ENCODE measurements at regions not wholly inside any gene's neighbourhood (a gene's known extent, or its start where the extent isn't known, plus 50 kb on each side); places are given as distances from the start of the nearest gene placed in this dataset.

- Histone ChIP-seq H3K27me3 (no peaks in the 10 kb centered on the region), H3K27ac (no peak overlapping the region), H3K9me3 (no peaks in the 10 kb centered on the region), H3K36me3 (no peaks in the 10 kb centered on the region), H3K4me1 (no peaks in the 10 kb centered on the region), H3K4me3 (no peak overlapping the region)
- intact Hi-C loops (cut with DNase I; ENCODE audit: low total_unique reads): no loop called here
- TF ChIP-seq POLR2AphosphoS5 (IDR thresholded peaks at IDR 0.05): no peak
- no peak for TF ChIP-seq POLR2A (IDR thresholded peaks at IDR 0.05)
- TF ChIP-seq CTCF (IDR thresholded peaks at IDR 0.05): no peak
- no peak for DNase-seq (ENCODE audit: low spot score in 2 of 2)
Observed at GRCh38 chr3:153268564-153269279, 106.7 kb downstream of the RAP2B start.

- Histone ChIP-seq H3K27me3 (no peaks in the 10 kb centered on the region), H3K9me3 (no peaks in the 10 kb centered on the region), H3K4me1 (no peaks in the 10 kb centered on the region), H3K27ac (no peak overlapping the region), H3K4me3 (no peak overlapping the region), H3K36me3 (no peaks in the 10 kb centered on the region)
- intact Hi-C loops (cut with DNase I; ENCODE audit: low total_unique reads): no loop called here
- TF ChIP-seq CTCF (IDR thresholded peaks at IDR 0.05) (no peak), POLR2A (IDR thresholded peaks at IDR 0.05) (no peak), POLR2AphosphoS5 (IDR thresholded peaks at IDR 0.05) (no peak)
- no peak for DNase-seq (ENCODE audit: low spot score in 2 of 2)
Observed at GRCh38 chr3:153269730-153270129, 107.7 kb downstream of the RAP2B start.

DNA sequence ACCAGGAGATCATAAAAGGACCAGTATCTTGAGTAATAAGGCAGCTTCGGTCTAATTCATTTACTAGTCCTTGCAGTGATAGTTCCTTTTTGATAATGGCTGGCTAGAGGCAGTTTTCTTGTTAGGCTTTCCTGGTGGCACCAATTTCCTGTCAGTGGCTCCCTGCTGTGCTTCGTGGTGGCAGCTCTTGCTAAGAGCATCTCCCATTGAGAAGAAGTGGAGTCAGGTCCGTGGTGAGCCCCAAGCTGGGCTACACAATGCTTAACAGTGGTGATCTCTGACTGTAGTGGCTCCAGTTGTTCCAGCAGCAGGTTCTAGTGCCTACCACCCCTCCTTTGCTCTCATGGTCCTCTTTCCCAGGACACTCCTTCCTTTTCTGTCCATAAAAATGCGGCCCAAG, 111.2 kb downstream of the RAP2B start:
- H3K36me3 ChIP-seq: no peaks in the 10 kb centered on the region
- no peaks in the 10 kb centered on the region for H3K4me1 ChIP-seq
- no peaks in the 10 kb centered on the region for H3K27me3 ChIP-seq
- no peaks in the 10 kb centered on the region for H3K9me3 ChIP-seq
- no peak for DNase-seq (ENCODE audit: low spot score in 2 of 2)
- intact Hi-C loops (cut with DNase I; ENCODE audit: low total_unique reads): no loop called here
- TF ChIP-seq POLR2AphosphoS5 (IDR thresholded peaks at IDR 0.05) (no peak), POLR2A (IDR thresholded peaks at IDR 0.05) (no peak), CTCF (IDR thresholded peaks at IDR 0.05) (no peak)
- no peak overlapping the region for H3K27ac ChIP-seq
- no peak overlapping the region for H3K4me3 ChIP-seq

DNA sequence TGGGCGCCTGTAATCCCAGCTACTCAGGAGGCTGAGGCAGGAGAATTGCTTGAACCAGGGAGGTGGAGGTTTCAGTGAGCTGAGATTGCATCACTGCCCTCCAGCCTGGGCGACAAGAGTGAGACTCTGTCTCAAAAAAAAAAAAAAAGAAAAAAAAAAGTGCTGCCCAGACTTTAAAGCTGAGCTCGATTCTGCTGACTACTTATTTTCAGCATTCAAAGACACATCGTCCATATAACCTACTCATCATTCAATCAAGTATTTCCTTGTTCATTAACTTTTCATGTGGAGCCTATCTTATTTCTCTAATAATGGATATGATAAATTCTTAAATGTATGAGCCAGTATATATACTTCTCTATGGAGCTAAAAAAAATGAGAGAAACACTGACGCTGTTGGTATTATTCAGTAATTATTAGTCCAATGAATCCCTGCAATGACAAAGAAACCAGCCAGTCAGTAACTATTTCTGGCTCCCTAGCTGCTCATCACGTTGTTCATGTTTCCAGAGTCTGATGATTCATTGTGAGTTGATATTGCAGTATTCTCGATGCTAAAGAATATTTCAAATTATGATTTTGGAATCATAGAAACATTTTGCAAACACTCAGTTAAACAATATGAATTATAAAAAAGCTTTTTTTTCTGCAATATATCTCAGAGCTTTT, 111.9 kb downstream of the RAP2B start:
- Histone ChIP-seq H3K36me3 (no peaks in the 10 kb centered on the region), H3K4me1 (no peaks in the 10 kb centered on the region), H3K9me3 (no peaks in the 10 kb centered on the region), H3K4me3 (no peak overlapping the region), H3K27ac (no peak overlapping the region), H3K27me3 (no peaks in the 10 kb centered on the region)
- intact Hi-C loops (cut with DNase I; ENCODE audit: low total_unique reads): no loop called here
- DNase-seq (ENCODE audit: low spot score in 2 of 2): no peak
- TF ChIP-seq POLR2A (IDR thresholded peaks at IDR 0.05) (no peak), CTCF (IDR thresholded peaks at IDR 0.05) (no peak), POLR2AphosphoS5 (IDR thresholded peaks at IDR 0.05) (no peak)

- H3K36me3 ChIP-seq: no peaks in the 10 kb centered on the region
- intact Hi-C loops (cut with DNase I; ENCODE audit: low total_unique reads): no loop called here
- no peak for DNase-seq (ENCODE audit: low spot score in 2 of 2)
- H3K9me3 ChIP-seq: no peaks in the 10 kb centered on the region
- no peak overlapping the region for H3K27ac ChIP-seq
- H3K27me3 ChIP-seq: no peaks in the 10 kb centered on the region
- no peak for TF ChIP-seq CTCF (IDR thresholded peaks at IDR 0.05)
- TF ChIP-seq POLR2AphosphoS5 (IDR thresholded peaks at IDR 0.05): no peak
- TF ChIP-seq POLR2A (IDR thresholded peaks at IDR 0.05): no peak
- H3K4me3 ChIP-seq: no peak overlapping the region
- no peaks in the 10 kb centered on the region for H3K4me1 ChIP-seq
Observed at GRCh38 chr3:153274561-153274960, 112.5 kb downstream of the RAP2B start.

All from breast epithelium (tissue), 4 donors.